ENCODE measurements at regions not wholly inside any gene's neighbourhood (a gene's known extent, or its start where the extent isn't known, plus 50 kb on each side); places are given as distances from the start of the nearest gene placed in this dataset.

DNA sequence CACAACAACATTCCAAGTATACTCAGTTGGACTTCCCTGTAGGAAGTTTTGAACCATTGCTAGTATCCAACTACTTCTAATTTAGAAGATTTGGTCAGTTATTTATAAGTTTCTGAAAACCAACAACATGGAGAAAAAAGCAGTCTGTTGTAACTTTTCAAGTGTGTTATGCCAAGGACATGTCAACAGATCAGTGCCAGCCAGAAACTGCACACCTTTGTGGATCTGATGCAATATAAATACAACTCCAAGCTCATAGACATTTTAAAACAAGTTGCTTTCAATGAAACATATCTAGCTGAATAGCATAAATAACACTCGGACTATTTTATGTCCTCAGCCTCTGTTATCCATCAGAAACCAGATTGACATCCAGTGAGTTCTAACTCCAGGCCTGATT lies 58.3 kb upstream of the CARMIL1 start:
- CTCF ChIA-PET = interaction anchor here (1.1 to 1.7 kb wide), 3 partner anchors 42 to 337 kb away, joined by 3 to 11 read pairs (median 7); no protein-coding TSS in a partner anchor
- Mint-ChIP-seq H3K27me3 (ENCODE audit: low read depth) (peaks cover 2% of the 10 kb centered on the region), H3K9me3 (no peaks in the 10 kb centered on the region), H3K4me3 (no peak overlapping the region), H3K36me3 (ENCODE audit: low read depth) (no peaks in the 10 kb centered on the region), H3K27ac (no peak overlapping the region), H3K4me1 (ENCODE audit: low read depth) (peaks cover 8% of the 10 kb centered on the region)
- DNase-seq = no peak
- intact Hi-C loops (cut with micrococcal nuclease) = no loop called here

GRCh38 chr6:25222006-25222678 lies 57.0 kb upstream of the CARMIL1 start:
- H3K4me3 Mint-ChIP-seq = no peak overlapping the region
- no peaks in the 10 kb centered on the region for H3K36me3 Mint-ChIP-seq (ENCODE audit: low read depth)
- H3K27ac Mint-ChIP-seq = no peak overlapping the region
- intact Hi-C loops (cut with micrococcal nuclease) = loop anchor here (2.0 kb wide), 1 partner anchor 497 kb away; no protein-coding TSS in a partner anchor
- CTCF ChIA-PET = interaction anchor here (0.6 to 2.7 kb wide), 12 partner anchors 7 to 381 kb away, joined by 3 to 32 read pairs (median 6); no protein-coding TSS in a partner anchor
- no peaks in the 10 kb centered on the region for H3K9me3 Mint-ChIP-seq
- peaks cover 8% of the 10 kb centered on the region for H3K4me1 Mint-ChIP-seq (ENCODE audit: low read depth)
- no peak for DNase-seq
- H3K27me3 Mint-ChIP-seq (ENCODE audit: low read depth) = peaks cover 2% of the 10 kb centered on the region

DNA sequence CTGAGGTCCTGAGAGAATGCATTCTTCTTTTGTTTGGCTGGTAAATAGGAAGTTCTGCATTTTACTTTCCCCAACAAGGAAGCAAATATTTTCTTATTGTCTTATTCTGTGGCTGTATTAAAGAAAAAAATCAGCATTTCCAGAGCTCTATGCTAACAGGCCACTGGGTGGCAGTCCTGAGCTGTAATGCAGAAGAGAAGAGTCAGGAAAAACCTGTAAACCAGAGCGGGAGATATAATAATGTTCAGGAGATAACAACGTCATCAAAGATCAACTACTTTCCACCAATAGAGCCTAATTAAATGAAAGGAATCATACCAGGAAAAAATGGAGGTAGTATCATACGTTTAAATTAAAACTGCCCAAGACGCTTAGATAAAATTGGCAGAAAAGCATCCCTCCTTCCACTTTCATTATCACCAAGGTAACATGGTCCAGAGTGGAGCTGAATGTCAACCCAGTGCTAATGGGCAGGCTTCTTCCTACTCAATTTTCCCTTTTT lies 55.6 kb upstream of the CARMIL1 start:
- Mint-ChIP-seq H3K4me3 (peak overlapping the region; percentile 47), H3K36me3 (ENCODE audit: low read depth) (no peaks in the 10 kb centered on the region), H3K27me3 (ENCODE audit: low read depth) (peaks cover 2% of the 10 kb centered on the region), H3K9me3 (no peaks in the 10 kb centered on the region), H3K4me1 (ENCODE audit: low read depth) (peaks cover 8% of the 10 kb centered on the region), H3K27ac (no peak overlapping the region)
- DNase-seq = peak; percentile 80
- CTCF ChIA-PET = interaction anchor here (0.6 to 2.7 kb wide), 30 partner anchors 8 to 496 kb away, joined by 3 to 32 read pairs (median 4); partner anchors contain the start of gene CARMIL1
- intact Hi-C loops (cut with micrococcal nuclease) = loop anchor here (1.0 to 2.0 kb wide), 5 partner anchors 42 to 495 kb away; no protein-coding TSS in a partner anchor

DNA sequence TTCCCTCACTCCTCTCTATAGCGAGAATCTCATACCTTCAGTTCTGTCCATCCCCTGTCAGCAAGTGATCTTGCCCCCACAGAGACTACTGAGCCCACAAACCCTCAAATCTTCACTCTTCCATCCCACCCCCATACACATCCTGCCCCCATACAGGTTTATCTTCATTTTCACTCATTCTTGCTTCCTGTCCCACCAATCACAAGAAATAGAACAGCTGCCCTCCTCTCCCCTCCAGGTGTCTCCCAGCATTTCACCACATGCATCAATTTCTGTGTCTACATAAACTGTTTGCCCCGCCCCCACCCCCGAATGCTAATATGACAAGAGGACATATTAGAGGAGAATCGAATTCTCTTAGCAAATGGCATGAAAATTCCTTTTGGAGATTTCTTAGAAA lies 54.9 kb upstream of the CARMIL1 start:
- DNase-seq = no peak
- H3K36me3 Mint-ChIP-seq (ENCODE audit: low read depth) = no peaks in the 10 kb centered on the region
- peaks cover 8% of the 10 kb centered on the region for H3K4me1 Mint-ChIP-seq (ENCODE audit: low read depth)
- no peaks in the 10 kb centered on the region for H3K9me3 Mint-ChIP-seq
- CTCF ChIA-PET = interaction anchor here (0.6 to 2.7 kb wide), 20 partner anchors 9 to 495 kb away, joined by 3 to 32 read pairs (median 4); partner anchors contain the start of gene CARMIL1
- H3K4me3 Mint-ChIP-seq = no peak overlapping the region
- H3K27me3 Mint-ChIP-seq (ENCODE audit: low read depth) = peaks cover 2% of the 10 kb centered on the region
- H3K27ac Mint-ChIP-seq = no peak overlapping the region
- intact Hi-C loops (cut with micrococcal nuclease) = no loop called here

DNA sequence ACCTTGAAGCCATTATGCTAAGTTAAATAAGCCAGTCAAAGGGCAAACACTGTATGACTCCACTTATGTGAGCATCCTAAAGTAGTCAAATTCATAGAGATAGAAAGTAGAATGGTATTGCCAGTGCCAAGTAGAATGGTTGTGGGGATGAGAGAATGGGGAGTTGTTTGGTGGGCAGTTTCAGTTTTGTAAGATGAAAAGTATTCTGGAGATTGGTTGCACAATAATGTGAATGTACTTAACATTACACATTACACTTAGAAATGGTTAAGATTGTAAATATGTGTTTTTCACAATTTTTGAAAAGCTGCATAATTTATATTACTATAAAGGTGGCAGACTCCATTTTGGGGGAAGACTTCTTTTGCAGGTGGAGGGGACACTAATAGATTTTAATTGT lies 51.3 kb upstream of the CARMIL1 start:
- Mint-ChIP-seq H3K9me3 (no peaks in the 10 kb centered on the region), H3K4me3 (no peak overlapping the region), H3K4me1 (ENCODE audit: low read depth) (peaks cover 8% of the 10 kb centered on the region), H3K36me3 (ENCODE audit: low read depth) (no peaks in the 10 kb centered on the region), H3K27me3 (ENCODE audit: low read depth) (peaks cover 2% of the 10 kb centered on the region), H3K27ac (no peak overlapping the region)
- intact Hi-C loops (cut with micrococcal nuclease) = no loop called here
- CTCF ChIA-PET = interaction anchor here (1.6 kb wide), 1 partner anchor 38 kb away, joined by 7 read pairs; no protein-coding TSS in a partner anchor
- no peak for DNase-seq

Measured in activated naive CD4-positive, alpha-beta T cell treated with anti-CD3 and anti-CD28 coated beads for 36 hours (primary cell).